HCEC 1CT (cell line): ENCODE measurements at regions not wholly inside any gene's neighbourhood (a gene's known extent, or its start where the extent isn't known, plus 50 kb on each side); places are given as distances from the start of the nearest gene placed in this dataset.
A peak's percentile ranks its signal among the peaks of the same experiment; 100 is the strongest.

Experiments used
- DNase-seq: peaks from one replicate; pipeline ENCODE4 v3.0.0-alpha.2; 2017

- DNase-seq, result no peak
Measured at GRCh38 chr2:206845877-206846276, 80.5 kb downstream of the FASTKD2 start.

GRCh38 chr2:206846331-206846730, 80.9 kb downstream of the FASTKD2 start:
- no peak for DNase-seq

- no peak for DNase-seq
Measured at GRCh38 chr2:206846981-206847834, 81.8 kb downstream of the FASTKD2 start.

GRCh38 chr2:206850369-206850768, 85.0 kb downstream of the FASTKD2 start:
- DNase-seq, result no peak

- no peak for DNase-seq
Measured at GRCh38 chr2:206851521-206851920, 86.1 kb downstream of the FASTKD2 start.

GRCh38 chr2:206853915-206854314, 85.4 kb upstream of the CPO start:
- DNase-seq, result no peak

GRCh38 chr2:206855585-206856433, 83.5 kb upstream of the CPO start:
- no peak for DNase-seq

GRCh38 chr2:206856513-206856912, 82.8 kb upstream of the CPO start:
- peak; percentile 9 for DNase-seq

GRCh38 chr2:206858687-206859329, 80.5 kb upstream of the CPO start:
- DNase-seq, result no peak

GRCh38 chr2:206859330-206859739, 80.0 kb upstream of the CPO start:
- DNase-seq, result no peak

GRCh38 chr2:206863196-206863595, 76.1 kb upstream of the CPO start:
- no peak for DNase-seq

- DNase-seq, result no peak
Measured at GRCh38 chr2:206863716-206864115, 75.6 kb upstream of the CPO start.

- no peak for DNase-seq
Measured at GRCh38 chr2:206867006-206867405, 72.3 kb upstream of the CPO start.

GRCh38 chr2:206869824-206870495, 69.4 kb upstream of the CPO start:
- no peak for DNase-seq

GRCh38 chr2:206873423-206873822, 65.9 kb upstream of the CPO start:
- DNase-seq, result no peak

- no peak for DNase-seq
Measured at GRCh38 chr2:206875701-206876100, 63.6 kb upstream of the CPO start.

- no peak for DNase-seq
Measured at GRCh38 chr2:206876216-206876860, 63.0 kb upstream of the CPO start.

GRCh38 chr2:206881708-206882410, 57.5 kb upstream of the CPO start:
- no peak for DNase-seq

GRCh38 chr2:206886696-206887095, 52.6 kb upstream of the CPO start:
- no peak for DNase-seq

GRCh38 chr2:206887745-206888144, 51.6 kb upstream of the CPO start:
- DNase-seq, result no peak
